GM23338 (cell line): ENCODE measurements at regions not wholly inside any gene's neighbourhood (a gene's known extent, or its start where the extent isn't known, plus 50 kb on each side); places are given as distances from the start of the nearest gene placed in this dataset.

Experiments used
- ATAC-seq: fragments of 200-7000 bp; cut with Tn5 transposase; 3 replicates; pipeline ENCODE4 v1.9.1; 2020
- DNase-seq: peaks from one replicate; pipeline ENCODE4 v3.0.0-alpha.2; 2015; ENCODE audit warnings: low spot score
- H2AFZ ChIP-seq: fragments of 200-600 bp; sonication (generic); 2 replicates; pipeline ENCODE4 v1.8.0; 2016; ENCODE audit warnings: antibody characterized with exemption, mild to moderate bottlenecking, moderate library complexity
- H3F3A ChIP-seq: fragments of 200-600 bp; sonication (generic); replicated peaks from 2 replicates; pipeline ENCODE4 v1.8.0; 2017; ENCODE audit warnings: antibody characterized with exemption, mixed run types, low read depth
- H3K27ac ChIP-seq: fragments of 200-600 bp; sonication (generic); 2 replicates; pipeline ENCODE4 v1.6.1; 2016; ENCODE audit warnings: low read depth
- H3K27me3 ChIP-seq: fragments of 200-600 bp; sonication (generic); 2 replicates; pipeline ENCODE4 v1.8.0; 2016; ENCODE audit warnings: mild to moderate bottlenecking, mixed run types, moderate library complexity; ENCODE audit not compliant: insufficient read depth
- H3K36me3 ChIP-seq: fragments of 200-600 bp; sonication (generic); 2 replicates; pipeline ENCODE4 v1.8.0; 2016; ENCODE audit warnings: mild to moderate bottlenecking; ENCODE audit not compliant: insufficient read depth
- H3K4me1 ChIP-seq: fragments of 200-600 bp; sonication (generic); 2 replicates; pipeline ENCODE4 v1.8.0; 2016; ENCODE audit warnings: mild to moderate bottlenecking, moderate library complexity; ENCODE audit not compliant: insufficient read depth
- H3K4me2 ChIP-seq: fragments of 200-600 bp; sonication (generic); 2 replicates; pipeline ENCODE4 v1.7.1; 2017; ENCODE audit warnings: mixed run types
- H3K4me3 ChIP-seq: fragments of 200-600 bp; sonication (generic); 2 replicates; pipeline ENCODE4 v1.6.1; 2016; ENCODE audit warnings: mixed run types
- H3K79me2 ChIP-seq: fragments of 200-600 bp; sonication (generic); replicated peaks from 2 replicates; pipeline ENCODE4 v1.8.0; 2017; ENCODE audit warnings: mild to moderate bottlenecking; ENCODE audit not compliant: insufficient read depth
- H3K9me2 ChIP-seq: fragments of 200-600 bp; sonication (generic); 2 replicates; pipeline ENCODE4 v1.8.0; 2017; ENCODE audit not compliant: insufficient read depth
- H4K20me1 ChIP-seq: fragments of 200-600 bp; sonication (generic); replicated peaks from 2 replicates; pipeline ENCODE4 v1.8.0; 2017; ENCODE audit warnings: mild to moderate bottlenecking; ENCODE audit not compliant: insufficient read depth
- H3K27ac Mint-ChIP-seq: 2 replicates; pipeline ENCODE4 v1.8.0; 2020; ENCODE audit warnings: inconsistent platforms, mild to moderate bottlenecking, moderate library complexity, mixed read lengths
- H3K27me3 Mint-ChIP-seq: 3 replicates; pipeline ENCODE4 v1.8.0; 2022; ENCODE audit warnings: low read depth, mild to moderate bottlenecking, moderate library complexity, mixed read lengths, inconsistent platforms; ENCODE audit not compliant: insufficient read depth, poor library complexity
- H3K36me3 Mint-ChIP-seq: 3 replicates; pipeline ENCODE4 v1.8.0; 2021; ENCODE audit warnings: low read depth, mild to moderate bottlenecking, inconsistent platforms, moderate library complexity, mixed read lengths
- H3K4me1 Mint-ChIP-seq: 3 replicates; pipeline ENCODE4 v1.8.0; 2020; ENCODE audit warnings: mild to moderate bottlenecking, inconsistent platforms, mixed read lengths
- H3K4me3 Mint-ChIP-seq: 3 replicates; pipeline ENCODE4 v1.8.0; 2021; ENCODE audit warnings: moderate library complexity, mild to moderate bottlenecking, inconsistent platforms, mixed read lengths
- H3K9me3 Mint-ChIP-seq: 3 replicates; pipeline ENCODE4 v1.8.0; 2020; ENCODE audit warnings: moderate library complexity, mild to moderate bottlenecking, inconsistent platforms, mixed read lengths
- CREB1 ChIP-seq: fragments of 250-450 bp; sonication (Bioruptor Pico); IDR thresholded peaks from 2 replicates; pipeline ENCODE4 v1.5.0; 2020; ENCODE audit warnings: low read depth, mild to moderate bottlenecking, moderate library complexity
- EZH2 ChIP-seq: fragments of 200-600 bp; sonication (generic); IDR thresholded peaks from one replicate; pipeline ENCODE4 v1.8.0; 2017; ENCODE audit warnings: antibody characterized with exemption, mild to moderate bottlenecking, low read depth; ENCODE audit not compliant: unreplicated experiment
- EZH2phosphoT487 ChIP-seq: fragments of 200-600 bp; sonication (generic); IDR thresholded peaks from one replicate; pipeline ENCODE4 v1.8.1; 2018; ENCODE audit warnings: antibody characterized with exemption; ENCODE audit not compliant: unreplicated experiment
- JUNB ChIP-seq: IDR thresholded peaks from one replicate; pipeline ENCODE4 v1.6.1; 2016; ENCODE audit warnings: antibody characterized with exemption; ENCODE audit not compliant: unreplicated experiment
- NANOG ChIP-seq: IDR thresholded peaks from 2 replicates; pipeline ENCODE4 v1.6.1; 2016; ENCODE audit warnings: antibody characterized with exemption, borderline replicate concordance
- POLR2AphosphoS5 ChIP-seq: IDR thresholded peaks from 2 replicates; pipeline ENCODE4 v1.6.1; 2016; ENCODE audit warnings: antibody characterized with exemption, low read depth
- STAT1 ChIP-seq: IDR thresholded peaks from one replicate; pipeline ENCODE4 v1.6.1; 2016; ENCODE audit warnings: antibody characterized with exemption; ENCODE audit not compliant: unreplicated experiment
- ZNF114 ChIP-seq: fragments of 250-450 bp; sonication (Bioruptor Pico); IDR thresholded peaks from 2 replicates; pipeline ENCODE4 v1.5.0; 2020; ENCODE audit warnings: mild to moderate bottlenecking, moderate library complexity
- ZNF331 ChIP-seq: fragments of 250-450 bp; sonication (Bioruptor Pico); IDR thresholded peaks from 2 replicates; pipeline ENCODE4 v1.5.0; 2020; ENCODE audit warnings: low read depth, mild to moderate bottlenecking, moderate library complexity
- TF ChIP-seq, protein P1 (sequence below), 2 experiments: fragments of 200-600 bp in 1 of 2; sonication (generic) in 1 of 2; conservative IDR thresholded peaks; 2 replicates each; pipeline versions ENCODE4 v1.5.1 to v1.6.1; 2016 to 2017; ENCODE audit warnings: antibody characterized with exemption in 2 of 2, low read depth in 2 of 2, mild to moderate bottlenecking in 2 of 2, moderate library complexity in 1 of 2
- TF ChIP-seq, protein P2 (sequence below): IDR thresholded peaks from one replicate; pipeline ENCODE4 v1.6.1; 2018; ENCODE audit warnings: antibody characterized with exemption; ENCODE audit not compliant: unreplicated experiment
- TF ChIP-seq, protein P3 (sequence below): IDR thresholded peaks from 2 replicates; pipeline ENCODE4 v1.6.1; 2016; ENCODE audit warnings: antibody characterized with exemption

DNA sequence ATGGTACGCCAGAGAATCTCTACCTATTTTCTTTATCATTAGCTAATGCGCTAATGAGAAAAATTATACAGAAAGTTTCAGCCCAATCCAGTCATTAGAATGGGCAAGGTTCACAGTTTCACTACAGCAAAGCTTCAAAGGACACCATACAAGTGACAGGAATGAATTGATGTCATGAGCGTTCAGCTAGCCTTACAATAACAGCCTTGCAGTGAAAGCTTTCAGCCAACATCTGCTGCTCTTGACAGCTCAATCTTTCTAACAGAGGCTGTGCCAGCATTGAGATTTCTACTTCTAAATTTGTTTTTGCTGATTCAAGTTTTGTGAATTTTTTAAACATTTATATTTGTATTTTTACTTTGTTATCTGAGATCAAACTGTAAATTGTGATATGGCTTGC is 302.4 kb upstream of the FAM174A start:
- Histone ChIP-seq H3F3A (no peaks in the 10 kb centered on the region), H3K79me2 (no peaks in the 10 kb centered on the region), H3K4me1 (no peaks in the 10 kb centered on the region), H3K36me3 (no peaks in the 10 kb centered on the region), H3K4me3 (no peak overlapping the region), H4K20me1 (no peaks in the 10 kb centered on the region), H3K27ac (no peak overlapping the region), H2AFZ (no peak overlapping the region), H3K27me3 (no peaks in the 10 kb centered on the region), H3K4me2 (no peak overlapping the region), H3K9me2 (0 out of 2 replicates have a peak, but pooled peaks cover 3% of the 10 kb centered on the region)
- no peaks in the 10 kb centered on the region for H3K36me3 Mint-ChIP-seq
- peaks cover 13% of the 10 kb centered on the region; the same call in 2 of the 3 replicates for H3K4me1 Mint-ChIP-seq
- no peak overlapping the region for H3K4me3 Mint-ChIP-seq
- H3K27me3 Mint-ChIP-seq = no peaks in the 10 kb centered on the region
- ATAC-seq (no peak), DNase-seq (no peak)
- TF ChIP-seq ZNF331 (CRISPR knock-in tag) (no peak), ZNF114 (no peak), CREB1 (CRISPR knock-in tag) (no peak), NANOG (no peak), EZH2phosphoT487 (no peak)
- TF ChIP-seq, protein P1, sequence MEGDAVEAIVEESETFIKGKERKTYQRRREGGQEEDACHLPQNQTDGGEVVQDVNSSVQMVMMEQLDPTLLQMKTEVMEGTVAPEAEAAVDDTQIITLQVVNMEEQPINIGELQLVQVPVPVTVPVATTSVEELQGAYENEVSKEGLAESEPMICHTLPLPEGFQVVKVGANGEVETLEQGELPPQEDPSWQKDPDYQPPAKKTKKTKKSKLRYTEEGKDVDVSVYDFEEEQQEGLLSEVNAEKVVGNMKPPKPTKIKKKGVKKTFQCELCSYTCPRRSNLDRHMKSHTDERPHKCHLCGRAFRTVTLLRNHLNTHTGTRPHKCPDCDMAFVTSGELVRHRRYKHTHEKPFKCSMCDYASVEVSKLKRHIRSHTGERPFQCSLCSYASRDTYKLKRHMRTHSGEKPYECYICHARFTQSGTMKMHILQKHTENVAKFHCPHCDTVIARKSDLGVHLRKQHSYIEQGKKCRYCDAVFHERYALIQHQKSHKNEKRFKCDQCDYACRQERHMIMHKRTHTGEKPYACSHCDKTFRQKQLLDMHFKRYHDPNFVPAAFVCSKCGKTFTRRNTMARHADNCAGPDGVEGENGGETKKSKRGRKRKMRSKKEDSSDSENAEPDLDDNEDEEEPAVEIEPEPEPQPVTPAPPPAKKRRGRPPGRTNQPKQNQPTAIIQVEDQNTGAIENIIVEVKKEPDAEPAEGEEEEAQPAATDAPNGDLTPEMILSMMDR (conservative IDR thresholded peaks at IDR 0.05; ENCODE audit: low read depth in 2 of 2) = no peak
- TF ChIP-seq, protein P2, sequence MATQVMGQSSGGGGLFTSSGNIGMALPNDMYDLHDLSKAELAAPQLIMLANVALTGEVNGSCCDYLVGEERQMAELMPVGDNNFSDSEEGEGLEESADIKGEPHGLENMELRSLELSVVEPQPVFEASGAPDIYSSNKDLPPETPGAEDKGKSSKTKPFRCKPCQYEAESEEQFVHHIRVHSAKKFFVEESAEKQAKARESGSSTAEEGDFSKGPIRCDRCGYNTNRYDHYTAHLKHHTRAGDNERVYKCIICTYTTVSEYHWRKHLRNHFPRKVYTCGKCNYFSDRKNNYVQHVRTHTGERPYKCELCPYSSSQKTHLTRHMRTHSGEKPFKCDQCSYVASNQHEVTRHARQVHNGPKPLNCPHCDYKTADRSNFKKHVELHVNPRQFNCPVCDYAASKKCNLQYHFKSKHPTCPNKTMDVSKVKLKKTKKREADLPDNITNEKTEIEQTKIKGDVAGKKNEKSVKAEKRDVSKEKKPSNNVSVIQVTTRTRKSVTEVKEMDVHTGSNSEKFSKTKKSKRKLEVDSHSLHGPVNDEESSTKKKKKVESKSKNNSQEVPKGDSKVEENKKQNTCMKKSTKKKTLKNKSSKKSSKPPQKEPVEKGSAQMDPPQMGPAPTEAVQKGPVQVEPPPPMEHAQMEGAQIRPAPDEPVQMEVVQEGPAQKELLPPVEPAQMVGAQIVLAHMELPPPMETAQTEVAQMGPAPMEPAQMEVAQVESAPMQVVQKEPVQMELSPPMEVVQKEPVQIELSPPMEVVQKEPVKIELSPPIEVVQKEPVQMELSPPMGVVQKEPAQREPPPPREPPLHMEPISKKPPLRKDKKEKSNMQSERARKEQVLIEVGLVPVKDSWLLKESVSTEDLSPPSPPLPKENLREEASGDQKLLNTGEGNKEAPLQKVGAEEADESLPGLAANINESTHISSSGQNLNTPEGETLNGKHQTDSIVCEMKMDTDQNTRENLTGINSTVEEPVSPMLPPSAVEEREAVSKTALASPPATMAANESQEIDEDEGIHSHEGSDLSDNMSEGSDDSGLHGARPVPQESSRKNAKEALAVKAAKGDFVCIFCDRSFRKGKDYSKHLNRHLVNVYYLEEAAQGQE = no peak
- peaks cover 3% of the 10 kb centered on the region; the same call in 1 of the 3 replicates for H3K9me3 Mint-ChIP-seq
- no peak overlapping the region for H3K27ac Mint-ChIP-seq

DNA sequence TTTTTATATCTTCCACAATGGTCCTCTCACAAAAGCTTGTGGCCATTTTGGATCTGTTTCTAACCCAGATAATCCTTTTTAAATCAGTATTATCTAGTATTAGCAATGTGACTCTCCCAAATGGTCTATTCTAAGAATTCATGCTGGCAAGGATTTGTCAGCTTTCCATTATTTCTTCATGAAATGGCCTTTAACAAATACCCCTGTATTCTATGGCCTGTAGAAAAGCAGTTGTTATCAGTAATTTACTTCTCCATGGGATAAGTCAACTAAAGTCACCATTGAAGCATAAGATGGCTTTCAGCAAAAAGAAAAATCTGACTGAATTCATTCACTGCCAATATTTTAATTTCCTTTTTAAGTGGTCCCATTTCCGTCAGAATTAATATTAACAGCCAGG is 346.4 kb upstream of the FAM174A start:
- no peak overlapping the region for H3K4me3 ChIP-seq
- H3F3A ChIP-seq = no peaks in the 10 kb centered on the region
- no peaks in the 10 kb centered on the region for H3K79me2 ChIP-seq
- Mint-ChIP-seq H3K4me1 (peaks cover 8% of the 10 kb centered on the region), H3K4me3 (no peak overlapping the region), H3K9me3 (no peaks in the 10 kb centered on the region), H3K27ac (no peak overlapping the region), H3K27me3 (no peaks in the 10 kb centered on the region), H3K36me3 (no peaks in the 10 kb centered on the region)
- ATAC-seq (no peak), DNase-seq (no peak)
- no peaks in the 10 kb centered on the region for H3K9me2 ChIP-seq
- no peak overlapping the region for H2AFZ ChIP-seq
- H3K36me3 ChIP-seq = no peaks in the 10 kb centered on the region
- H3K4me2 ChIP-seq = no peak overlapping the region
- H3K4me1 ChIP-seq = peaks cover 4% of the 10 kb centered on the region; the same call in 1 of the 2 replicates
- H3K27me3 ChIP-seq = no peaks in the 10 kb centered on the region
- H4K20me1 ChIP-seq = no peaks in the 10 kb centered on the region
- H3K27ac ChIP-seq = no peak overlapping the region
- no peak for TF ChIP-seq EZH2
- no peak for TF ChIP-seq ZNF331 (CRISPR knock-in tag)
- no peak for TF ChIP-seq JUNB
- TF ChIP-seq POLR2AphosphoS5 = no peak
- no peak for TF ChIP-seq NANOG
- no peak for TF ChIP-seq CREB1 (CRISPR knock-in tag)
- TF ChIP-seq, protein P3, sequence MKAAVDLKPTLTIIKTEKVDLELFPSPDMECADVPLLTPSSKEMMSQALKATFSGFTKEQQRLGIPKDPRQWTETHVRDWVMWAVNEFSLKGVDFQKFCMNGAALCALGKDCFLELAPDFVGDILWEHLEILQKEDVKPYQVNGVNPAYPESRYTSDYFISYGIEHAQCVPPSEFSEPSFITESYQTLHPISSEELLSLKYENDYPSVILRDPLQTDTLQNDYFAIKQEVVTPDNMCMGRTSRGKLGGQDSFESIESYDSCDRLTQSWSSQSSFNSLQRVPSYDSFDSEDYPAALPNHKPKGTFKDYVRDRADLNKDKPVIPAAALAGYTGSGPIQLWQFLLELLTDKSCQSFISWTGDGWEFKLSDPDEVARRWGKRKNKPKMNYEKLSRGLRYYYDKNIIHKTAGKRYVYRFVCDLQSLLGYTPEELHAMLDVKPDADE = no peak
- no peak for TF ChIP-seq ZNF114
- TF ChIP-seq, protein P2 = no peak
- no peak for TF ChIP-seq STAT1
